ENCODE measurements at regions not wholly inside any gene's neighbourhood (a gene's known extent, or its start where the extent isn't known, plus 50 kb on each side); places are given as distances from the start of the nearest gene placed in this dataset.

GRCh38 chr10:113431398-113432160 lies 121.3 kb upstream of the HABP2 start:
- TF ChIP-seq POLR2AphosphoS5 (IDR thresholded peaks at IDR 0.05; ENCODE audit: low read depth, low read length): no peak
- no peak for TF ChIP-seq SIN3A (IDR thresholded peaks at IDR 0.05; ENCODE audit: low read depth)
- TF ChIP-seq EZH2 (IDR thresholded peaks at IDR 0.05): no peak
- TF ChIP-seq, protein P1, sequence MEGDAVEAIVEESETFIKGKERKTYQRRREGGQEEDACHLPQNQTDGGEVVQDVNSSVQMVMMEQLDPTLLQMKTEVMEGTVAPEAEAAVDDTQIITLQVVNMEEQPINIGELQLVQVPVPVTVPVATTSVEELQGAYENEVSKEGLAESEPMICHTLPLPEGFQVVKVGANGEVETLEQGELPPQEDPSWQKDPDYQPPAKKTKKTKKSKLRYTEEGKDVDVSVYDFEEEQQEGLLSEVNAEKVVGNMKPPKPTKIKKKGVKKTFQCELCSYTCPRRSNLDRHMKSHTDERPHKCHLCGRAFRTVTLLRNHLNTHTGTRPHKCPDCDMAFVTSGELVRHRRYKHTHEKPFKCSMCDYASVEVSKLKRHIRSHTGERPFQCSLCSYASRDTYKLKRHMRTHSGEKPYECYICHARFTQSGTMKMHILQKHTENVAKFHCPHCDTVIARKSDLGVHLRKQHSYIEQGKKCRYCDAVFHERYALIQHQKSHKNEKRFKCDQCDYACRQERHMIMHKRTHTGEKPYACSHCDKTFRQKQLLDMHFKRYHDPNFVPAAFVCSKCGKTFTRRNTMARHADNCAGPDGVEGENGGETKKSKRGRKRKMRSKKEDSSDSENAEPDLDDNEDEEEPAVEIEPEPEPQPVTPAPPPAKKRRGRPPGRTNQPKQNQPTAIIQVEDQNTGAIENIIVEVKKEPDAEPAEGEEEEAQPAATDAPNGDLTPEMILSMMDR (IDR thresholded peaks at IDR 0.05 in 2 of 3, conservative IDR thresholded peaks at IDR 0.05 in 1 of 3; ENCODE audit: borderline replicate concordance in 1 of 3, insufficient read depth in 1 of 3, low read depth in 2 of 3, low read length in 2 of 3): no peak
- TF ChIP-seq FOSL1 (IDR thresholded peaks at IDR 0.05; ENCODE audit: low read depth): no peak
- no peak for TF ChIP-seq REST (IDR thresholded peaks at IDR 0.05; ENCODE audit: low read depth)
- TF ChIP-seq ELF1 (IDR thresholded peaks at IDR 0.05; ENCODE audit: borderline replicate concordance, low read depth): no peak
- TF ChIP-seq SP1 (IDR thresholded peaks at IDR 0.05; ENCODE audit: low read depth): no peak
- no peak for TF ChIP-seq EZH2phosphoT487 (IDR thresholded peaks at IDR 0.05; ENCODE audit: borderline replicate concordance)
- no peak for TF ChIP-seq SRF (IDR thresholded peaks at IDR 0.05; ENCODE audit: low read depth)
- no peak for TF ChIP-seq POLR2A (IDR thresholded peaks at IDR 0.05; ENCODE audit: borderline replicate concordance, extremely low read depth, insufficient read depth, insufficient read length)
- TF ChIP-seq JUND (IDR thresholded peaks at IDR 0.05): no peak
- TF ChIP-seq CEBPB (IDR thresholded peaks at IDR 0.05; ENCODE audit: low read depth): no peak
- no peak for TF ChIP-seq MAX (IDR thresholded peaks at IDR 0.05)
